ENCODE measurements at regions not wholly inside any gene's neighbourhood (a gene's known extent, or its start where the extent isn't known, plus 50 kb on each side); places are given as distances from the start of the nearest gene placed in this dataset.

- Mint-ChIP-seq H3K27ac (no peak overlapping the region), H3K36me3 (peaks cover 0 to 6% (median 0%) of the 10 kb centered on the region in 3 donors)
Observed at GRCh38 chr5:56346044-56346710, 113.0 kb upstream of the ANKRD55 start.

GRCh38 chr5:56345352-56345751, 112.2 kb upstream of the ANKRD55 start:
- peaks cover 0 to 4% (median 0%) of the 10 kb centered on the region in 6 donors for H3K9me3 Mint-ChIP-seq
- DNase-seq, result no peak
- H3K4me1 Mint-ChIP-seq, result no peaks in the 10 kb centered on the region
- H3K27ac Mint-ChIP-seq, result no peak overlapping the region
- H3K4me3 Mint-ChIP-seq, result no peak overlapping the region
- H3K36me3 Mint-ChIP-seq, result peaks cover 0 to 6% (median 0%) of the 10 kb centered on the region in 3 donors
- peaks cover 0 to 7% (median 3%) of the 10 kb centered on the region in 3 donors for H3K27me3 Mint-ChIP-seq (ENCODE audit: low read depth in 3 of 3)

More at GRCh38 chr5:56346044-56346710, 113.0 kb upstream of the ANKRD55 start:
- Mint-ChIP-seq H3K27me3 (ENCODE audit: low read depth in 3 of 3) (peaks cover 0 to 7% (median 3%) of the 10 kb centered on the region in 3 donors), H3K9me3 (peaks cover 0 to 4% (median 0%) of the 10 kb centered on the region in 6 donors), H3K4me3 (no peak overlapping the region), H3K4me1 (no peaks in the 10 kb centered on the region)
- DNase-seq, result no peak

DNA sequence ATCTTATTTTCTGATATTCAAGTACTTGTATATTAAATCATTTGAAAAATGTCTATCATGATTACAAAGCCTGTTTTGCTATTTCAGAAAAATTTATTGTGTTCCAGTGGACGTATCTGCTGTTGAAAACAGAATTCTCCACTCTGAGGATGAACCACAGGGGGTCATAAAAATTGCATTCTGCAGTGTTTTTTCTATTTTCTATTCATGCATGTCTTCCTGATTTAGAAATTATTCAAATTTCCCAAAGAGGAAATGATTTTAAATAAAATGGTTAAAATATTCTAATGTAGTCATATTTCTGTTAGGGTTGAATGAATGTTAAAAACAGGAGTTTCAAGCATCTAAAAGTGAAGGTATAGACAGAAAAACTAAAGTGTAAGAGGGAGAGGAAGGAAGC, 111.5 kb upstream of the ANKRD55 start:
- Mint-ChIP-seq H3K4me1 (no peaks in the 10 kb centered on the region), H3K4me3 (no peak overlapping the region), H3K36me3 (peaks cover 0 to 6% (median 0%) of the 10 kb centered on the region in 3 donors), H3K27ac (no peak overlapping the region), H3K9me3 (peaks cover 0 to 4% (median 0%) of the 10 kb centered on the region in 6 donors), H3K27me3 (ENCODE audit: low read depth in 3 of 3) (peaks cover 0 to 7% (median 3%) of the 10 kb centered on the region in 3 donors)
- DNase-seq, result no peak

- DNase-seq, result no peak
- no peak overlapping the region for H3K4me3 Mint-ChIP-seq
- H3K4me1 Mint-ChIP-seq, result no peaks in the 10 kb centered on the region
- H3K9me3 Mint-ChIP-seq, result peaks cover 0 to 4% (median 0%) of the 10 kb centered on the region in 6 donors
- peaks cover 0 to 6% (median 0%) of the 10 kb centered on the region in 3 donors for H3K36me3 Mint-ChIP-seq
- H3K27ac Mint-ChIP-seq, result no peak overlapping the region
- H3K27me3 Mint-ChIP-seq (ENCODE audit: low read depth in 3 of 3), result peaks cover 0 to 9% (median 5%) of the 10 kb centered on the region in 3 donors
Observed at GRCh38 chr5:56343988-56344387, 110.9 kb upstream of the ANKRD55 start.

DNA sequence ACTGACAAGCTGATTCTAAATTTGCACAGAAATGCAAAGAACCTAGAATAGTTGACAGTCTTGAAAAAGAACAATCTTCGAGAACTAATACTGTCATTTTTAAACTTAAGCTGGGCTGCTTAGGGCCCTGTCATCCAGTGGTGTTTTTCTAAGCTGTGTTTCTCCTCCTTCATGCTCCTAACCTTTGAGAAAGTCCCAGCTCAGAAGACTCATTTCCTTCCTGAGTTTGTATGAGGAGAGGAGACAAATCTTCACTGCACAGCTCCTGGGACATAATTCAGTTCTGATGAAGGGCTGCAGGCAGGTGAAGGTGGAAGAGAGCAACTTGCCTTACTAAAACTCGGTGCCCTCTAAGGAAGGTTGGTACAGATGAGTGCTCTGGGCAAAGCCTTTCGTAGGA, 109.5 kb upstream of the ANKRD55 start:
- Mint-ChIP-seq H3K27ac (no peak overlapping the region), H3K9me3 (peaks cover 0 to 6% (median 0%) of the 10 kb centered on the region in 6 donors), H3K36me3 (peaks cover 0 to 6% (median 0%) of the 10 kb centered on the region in 3 donors), H3K4me1 (no peaks in the 10 kb centered on the region), H3K4me3 (no peak overlapping the region), H3K27me3 (ENCODE audit: low read depth in 3 of 3) (peaks cover 0 to 19% (median 5%) of the 10 kb centered on the region in 3 donors)
- DNase-seq, result no peak

DNA sequence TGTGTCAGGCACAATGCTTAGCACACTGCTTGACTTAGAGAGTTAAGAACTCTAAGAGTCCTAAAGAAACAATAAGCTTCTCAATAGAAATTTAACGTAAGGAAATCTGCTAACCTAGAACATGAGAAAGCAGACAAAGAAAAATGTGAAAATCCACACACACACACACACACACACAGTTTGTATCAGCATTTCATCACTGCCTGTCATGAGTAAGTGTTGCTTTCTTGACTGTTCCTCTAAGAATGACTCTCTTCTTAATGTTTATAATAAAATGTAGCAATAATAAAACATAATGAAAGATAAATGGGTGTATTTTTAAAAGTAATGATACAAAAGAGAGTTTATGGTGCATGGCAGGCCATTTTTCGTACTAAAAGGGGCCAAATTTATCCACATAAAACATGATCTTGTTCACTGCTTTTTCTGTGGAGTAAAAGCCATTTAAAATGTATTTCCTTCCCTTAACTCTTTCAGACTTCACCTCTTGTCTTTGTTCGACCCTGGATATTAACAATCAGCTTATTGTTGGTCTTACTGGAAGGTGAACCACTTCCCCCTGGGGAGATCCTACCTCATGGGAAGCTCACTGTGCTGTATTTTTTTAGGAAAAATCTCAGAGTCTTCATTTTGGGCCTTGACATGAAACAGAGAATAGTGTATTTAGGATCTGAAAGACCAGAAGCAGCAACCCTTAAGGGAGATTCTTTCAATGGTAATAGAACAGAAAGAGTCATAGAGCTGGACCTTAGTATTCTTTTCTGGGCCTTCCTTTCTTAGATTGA, 107.3 kb upstream of the ANKRD55 start:
- Mint-ChIP-seq H3K36me3 (peaks cover 0 to 6% (median 0%) of the 10 kb centered on the region in 3 donors), H3K27me3 (ENCODE audit: low read depth in 3 of 3) (peaks cover 0 to 19% (median 5%) of the 10 kb centered on the region in 3 donors), H3K9me3 (peaks cover 0 to 8% (median 4%) of the 10 kb centered on the region in 6 donors), H3K27ac (no peak overlapping the region), H3K4me3 (no peak overlapping the region), H3K4me1 (no peaks in the 10 kb centered on the region)
- no peak for DNase-seq

GRCh38 chr5:56339732-56340131, 106.6 kb upstream of the ANKRD55 start:
- peaks cover 0 to 8% (median 5%) of the 10 kb centered on the region in 6 donors for H3K9me3 Mint-ChIP-seq
- H3K27ac Mint-ChIP-seq, result no peak overlapping the region
- H3K27me3 Mint-ChIP-seq (ENCODE audit: low read depth in 3 of 3), result peaks cover 0 to 19% (median 5%) of the 10 kb centered on the region in 3 donors
- H3K4me1 Mint-ChIP-seq, result no peaks in the 10 kb centered on the region
- DNase-seq, result no peak
- no peak overlapping the region for H3K4me3 Mint-ChIP-seq
- H3K36me3 Mint-ChIP-seq, result peaks cover 0 to 6% (median 0%) of the 10 kb centered on the region in 3 donors

- H3K9me3 Mint-ChIP-seq, result peaks cover 0 to 7% (median 5%) of the 10 kb centered on the region in 6 donors
- peaks cover 0 to 3% (median 0%) of the 10 kb centered on the region in 3 donors for H3K36me3 Mint-ChIP-seq
- DNase-seq, result no peak
- H3K4me1 Mint-ChIP-seq, result no peaks in the 10 kb centered on the region
- peaks cover 0 to 17% (median 5%) of the 10 kb centered on the region in 3 donors for H3K27me3 Mint-ChIP-seq (ENCODE audit: low read depth in 3 of 3)
- no peak overlapping the region for H3K27ac Mint-ChIP-seq
- H3K4me3 Mint-ChIP-seq, result no peak overlapping the region
Observed at GRCh38 chr5:56337715-56338319, 104.7 kb upstream of the ANKRD55 start.

GRCh38 chr5:56335212-56335611, 102.1 kb upstream of the ANKRD55 start:
- no peak overlapping the region for H3K27ac Mint-ChIP-seq
- H3K4me1 Mint-ChIP-seq, result no peaks in the 10 kb centered on the region
- peaks cover 0 to 7% (median 5%) of the 10 kb centered on the region in 6 donors for H3K9me3 Mint-ChIP-seq
- peaks cover 2 to 17% (median 4%) of the 10 kb centered on the region in 3 donors for H3K27me3 Mint-ChIP-seq (ENCODE audit: low read depth in 3 of 3)
- no peak for DNase-seq
- H3K4me3 Mint-ChIP-seq, result no peak overlapping the region
- peaks cover 0 to 3% (median 0%) of the 10 kb centered on the region in 3 donors for H3K36me3 Mint-ChIP-seq

DNA sequence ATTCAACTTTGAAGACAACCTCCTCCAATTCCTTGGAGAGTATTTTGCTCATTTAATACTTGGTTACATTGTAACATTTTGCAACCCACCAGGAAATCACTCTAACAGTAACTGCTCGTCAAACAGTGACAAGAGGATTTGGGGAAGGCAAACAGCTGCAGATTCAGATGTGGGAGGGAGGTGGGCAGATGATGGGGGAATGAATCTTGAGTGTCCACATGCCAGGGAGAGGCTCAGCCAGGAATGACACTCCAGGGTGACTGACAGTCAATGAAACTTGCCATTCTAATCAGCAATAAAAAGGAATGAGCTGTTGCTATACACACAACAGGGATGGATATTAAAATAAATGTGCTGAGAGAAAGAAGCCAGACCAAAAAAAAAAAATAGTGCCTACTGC, 97.7 kb upstream of the ANKRD55 start:
- peaks cover 0 to 7% (median 4%) of the 10 kb centered on the region in 6 donors for H3K9me3 Mint-ChIP-seq
- DNase-seq, result no peak
- H3K27ac Mint-ChIP-seq, result no peak overlapping the region
- peaks cover 4 to 14% (median 4%) of the 10 kb centered on the region in 3 donors for H3K27me3 Mint-ChIP-seq (ENCODE audit: low read depth in 3 of 3)
- peaks cover 0 to 3% (median 0%) of the 10 kb centered on the region in 3 donors for H3K36me3 Mint-ChIP-seq
- H3K4me3 Mint-ChIP-seq, result no peak overlapping the region
- H3K4me1 Mint-ChIP-seq, result peaks cover 6 to 27% of the 10 kb centered on the region in 2 donors

GRCh38 chr5:56330167-56330566, 97.0 kb upstream of the ANKRD55 start:
- Mint-ChIP-seq H3K4me3 (no peak overlapping the region), H3K36me3 (peaks cover 0 to 3% (median 0%) of the 10 kb centered on the region in 3 donors), H3K4me1 (peaks cover 6 to 27% of the 10 kb centered on the region in 2 donors), H3K9me3 (peaks cover 0 to 2% (median under 1%) of the 10 kb centered on the region in 6 donors), H3K27ac (no peak overlapping the region), H3K27me3 (ENCODE audit: low read depth in 3 of 3) (peaks cover 4 to 14% (median 4%) of the 10 kb centered on the region in 3 donors)
- no peak for DNase-seq

DNA sequence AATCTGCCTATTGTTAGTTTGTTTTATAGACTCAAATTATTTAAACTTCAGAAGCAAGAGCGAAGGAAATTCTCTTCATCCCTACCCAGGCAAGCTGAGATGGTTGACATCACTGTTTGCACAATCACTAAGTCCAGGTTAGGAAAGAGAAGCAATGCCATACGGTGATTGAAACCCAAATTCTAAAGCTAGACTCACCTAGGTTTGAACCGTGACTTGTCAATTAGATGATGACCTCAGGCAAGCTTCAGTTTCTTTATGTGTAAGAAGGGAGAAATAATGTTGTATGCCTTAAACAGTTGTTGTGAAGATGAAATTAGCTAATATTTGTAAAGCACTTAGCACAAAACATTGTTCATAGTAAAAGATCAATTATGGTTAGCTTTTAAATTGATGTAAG, 96.5 kb upstream of the ANKRD55 start:
- peaks cover 0 to 3% (median 0%) of the 10 kb centered on the region in 3 donors for H3K36me3 Mint-ChIP-seq
- DNase-seq, result no peak
- H3K27me3 Mint-ChIP-seq (ENCODE audit: low read depth in 3 of 3), result peaks cover 4 to 14% (median 7%) of the 10 kb centered on the region in 3 donors
- H3K4me1 Mint-ChIP-seq, result peaks cover 6 to 27% of the 10 kb centered on the region in 2 donors
- H3K9me3 Mint-ChIP-seq, result peaks cover 0 to 2% (median 0%) of the 10 kb centered on the region in 6 donors
- no peak overlapping the region for H3K4me3 Mint-ChIP-seq
- H3K27ac Mint-ChIP-seq, result no peak overlapping the region

- H3K4me3 Mint-ChIP-seq, result no peak overlapping the region
- H3K9me3 Mint-ChIP-seq, result peaks cover 0 to 1% (median 0%) of the 10 kb centered on the region in 6 donors
- no peak for DNase-seq
- peaks cover 4 to 10% (median 7%) of the 10 kb centered on the region in 3 donors for H3K27me3 Mint-ChIP-seq (ENCODE audit: low read depth in 3 of 3)
- peak overlapping the region in 1 of 6 donors; percentile 8 for H3K27ac Mint-ChIP-seq
- H3K4me1 Mint-ChIP-seq, result peaks cover 6 to 27% of the 10 kb centered on the region in 2 donors
- H3K36me3 Mint-ChIP-seq, result peaks cover 0 to 2% (median 0%) of the 10 kb centered on the region in 3 donors
Observed at GRCh38 chr5:56328753-56329560, 95.8 kb upstream of the ANKRD55 start.

All from immature natural killer cell (primary cell).